GM21360 (cell line): ENCODE measurements at regions not wholly inside any gene's neighbourhood (a gene's known extent, or its start where the extent isn't known, plus 50 kb on each side); places are given as distances from the start of the nearest gene placed in this dataset.

Experiments used
- ATAC-seq: cut with Tn5 transposase; IDR thresholded peaks from one replicate; pipeline ENCODE4 v1.9.1; 2021; ENCODE audit warnings: mild to moderate bottlenecking, moderate library complexity; ENCODE audit not compliant: unreplicated experiment

- no peak for ATAC-seq
These were observed 53.7 kb upstream of the SHH start for GRCh38 chr7:155865830-155866525.

DNA sequence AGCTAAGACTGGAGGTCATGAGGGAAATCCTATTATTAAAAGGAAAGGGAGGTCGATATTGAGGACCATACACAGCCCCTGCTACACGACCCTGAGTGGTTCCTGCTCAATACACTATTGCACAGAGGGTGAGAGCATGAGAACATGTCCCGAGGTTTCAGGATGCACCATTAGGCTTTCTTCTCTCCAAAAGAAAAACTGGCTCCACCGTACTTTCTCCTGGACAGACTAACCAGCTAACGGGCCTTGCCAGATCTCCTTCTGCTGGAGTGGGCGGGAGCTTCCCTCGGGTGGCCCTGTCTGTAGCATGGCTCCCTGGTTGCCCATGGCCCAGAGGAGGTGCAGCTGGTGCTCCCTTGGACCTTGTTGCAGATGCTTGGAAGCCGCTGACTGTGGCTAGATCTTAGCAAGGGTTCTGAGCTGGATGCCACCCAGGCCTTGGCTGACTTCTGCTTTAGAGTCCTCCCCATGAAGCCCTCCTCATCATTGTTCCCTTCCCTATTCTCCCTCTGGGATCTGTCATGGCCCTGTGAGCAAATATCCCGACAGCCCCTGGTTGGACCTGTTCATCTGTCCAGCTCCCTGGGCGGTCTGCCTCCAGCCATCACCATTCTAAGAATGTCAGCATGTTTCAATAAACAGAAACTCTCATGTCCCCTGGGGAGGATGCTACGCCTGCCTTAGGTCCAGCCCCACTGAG lies 52.9 kb upstream of the SHH start:
- ATAC-seq = no peak

DNA sequence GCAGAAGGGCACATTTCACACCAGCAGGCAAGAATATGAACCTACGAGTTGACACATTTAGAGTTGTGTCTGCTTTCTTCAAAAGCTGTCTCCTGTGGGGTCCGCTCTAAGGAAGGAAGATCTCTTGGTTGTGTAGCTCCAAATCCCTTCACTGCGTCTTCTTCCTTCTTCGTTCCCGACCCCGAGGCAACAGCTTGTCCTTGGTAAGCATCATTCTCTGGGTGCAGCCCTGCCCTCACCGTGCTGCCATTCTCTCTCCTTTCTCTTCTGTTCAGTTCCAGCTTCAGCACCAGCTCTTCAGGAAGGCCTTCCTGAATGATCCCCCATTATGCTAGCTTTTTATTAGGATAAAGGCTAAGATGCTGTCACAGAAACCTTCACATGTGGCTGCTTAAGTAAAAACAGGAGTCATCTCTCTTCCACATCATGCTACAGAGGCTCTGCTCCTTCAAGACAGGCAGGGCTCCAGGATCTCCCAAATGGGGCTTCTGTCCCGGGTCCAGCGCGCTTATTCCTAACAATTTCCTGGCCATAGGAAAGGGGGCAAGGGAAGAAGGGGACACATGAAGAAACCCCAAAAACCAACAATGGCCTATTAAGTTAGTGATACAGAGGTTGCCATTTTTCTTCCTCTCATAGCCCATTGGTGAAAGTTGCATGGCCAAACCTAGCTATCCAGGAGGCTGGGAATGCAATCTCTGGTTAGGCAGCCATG lies 52.2 kb upstream of the SHH start:
- no peak for ATAC-seq

DNA sequence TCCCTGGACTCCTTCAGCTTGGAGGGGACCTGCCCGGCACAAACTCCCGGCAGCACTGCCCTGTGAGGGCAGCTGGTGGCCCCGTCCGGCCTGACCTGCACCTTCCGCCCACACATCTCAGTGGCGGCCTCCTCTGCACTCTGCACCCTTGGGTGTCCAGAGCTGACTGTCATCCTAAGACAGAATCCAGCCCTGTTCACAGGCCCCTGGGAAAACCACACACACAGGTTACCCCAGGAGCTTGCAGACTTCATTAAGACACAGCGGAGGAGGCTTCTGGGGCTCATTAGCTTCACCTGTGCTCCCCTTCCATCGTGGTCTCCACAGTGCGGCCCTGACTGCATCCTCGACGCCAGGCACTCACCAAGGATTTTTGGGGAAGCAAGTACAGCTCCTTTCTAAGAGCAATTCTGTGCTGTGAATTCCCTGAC lies 51.5 kb upstream of the SHH start:
- no peak for ATAC-seq

DNA sequence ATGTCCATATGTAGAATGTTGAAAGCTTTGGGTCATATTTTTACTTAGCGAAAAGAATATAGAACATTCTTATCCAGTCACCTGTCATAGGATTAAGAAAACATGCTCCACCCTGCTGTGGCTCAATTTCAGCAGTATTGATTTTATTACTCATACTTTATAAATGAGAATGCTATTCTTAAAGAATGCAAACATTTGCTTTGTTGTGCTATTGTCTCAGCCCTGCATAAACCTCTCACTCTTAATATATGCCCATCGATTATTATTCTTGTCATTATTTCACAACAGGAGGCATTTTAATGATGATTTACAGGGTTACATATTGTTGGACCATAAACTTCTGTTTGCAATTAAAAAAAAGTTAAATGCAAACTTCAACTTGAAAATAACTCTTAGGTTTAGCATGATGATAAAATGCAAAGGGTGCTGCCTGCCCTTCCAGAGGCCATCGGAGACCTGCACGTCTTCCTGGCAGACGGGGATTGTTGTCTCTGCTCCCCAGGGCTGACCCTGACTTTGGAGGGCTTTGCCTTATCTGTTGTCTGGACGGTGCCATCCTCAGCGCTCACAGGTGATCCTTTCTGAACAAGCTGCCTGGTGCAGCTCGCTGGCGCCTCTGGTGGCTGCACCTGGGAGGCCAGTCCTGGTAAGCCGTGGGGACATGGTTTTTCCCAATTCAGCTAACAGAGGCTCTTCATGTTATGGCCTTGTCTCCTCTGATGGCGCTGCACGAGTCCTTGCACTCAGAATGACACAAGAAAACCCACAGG lies 50.0 kb upstream of the SHH start:
- ATAC-seq = no peak
